GM12892 (cell line): ENCODE measurements at regions not wholly inside any gene's neighbourhood (a gene's known extent, or its start where the extent isn't known, plus 50 kb on each side); places are given as distances from the start of the nearest gene placed in this dataset.

Experiments
- POLR2A ChIP-seq: IDR thresholded peaks from 2 replicates; pipeline ENCODE4 v1.6.1; 2011; ENCODE audit warnings: low read depth, low read length, control low read depth
- POLR2AphosphoS5 ChIP-seq: IDR thresholded peaks from 2 replicates; pipeline ENCODE4 v1.6.1; 2011; ENCODE audit warnings: low read depth, low read length, control low read depth
- TAF1 ChIP-seq: IDR thresholded peaks from 2 replicates; pipeline ENCODE4 v1.6.1; 2011; ENCODE audit warnings: low read depth, mild to moderate bottlenecking, control low read depth, low read length, borderline replicate concordance

DNA sequence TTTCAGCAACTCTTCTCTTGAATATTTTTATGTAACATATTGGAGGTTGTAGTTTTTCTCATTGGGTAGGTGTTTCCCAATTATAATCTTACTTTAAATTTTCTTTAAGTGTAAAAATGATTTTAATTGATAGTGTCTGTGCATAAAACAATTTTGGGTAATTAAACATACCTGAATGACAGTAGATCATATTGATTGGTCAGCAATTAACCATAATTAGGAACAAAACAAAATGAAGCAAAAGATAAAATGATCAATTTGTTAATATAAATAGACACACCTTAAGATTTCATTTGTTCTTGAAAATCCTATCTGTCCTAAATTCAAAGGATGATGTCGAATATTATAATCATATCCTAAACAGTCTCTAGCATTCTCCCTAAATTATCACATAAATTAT, 468.3 kb downstream of the PDZRN4 start:
- TF ChIP-seq POLR2A = no peak
- no peak for TF ChIP-seq TAF1
- no peak for TF ChIP-seq POLR2AphosphoS5
